ENCODE measurements at regions not wholly inside any gene's neighbourhood (a gene's known extent, or its start where the extent isn't known, plus 50 kb on each side); places are given as distances from the start of the nearest gene placed in this dataset.

GRCh38 chr2:67706082-67706481 is 308.9 kb downstream of the ETAA1 start:
- TF ChIP-seq CTCF (IDR thresholded peaks at IDR 0.05) (no peak), POLR2A (IDR thresholded peaks at IDR 0.05) (no peak)
- no peak overlapping the region for H3K4me3 ChIP-seq (ENCODE audit: low read depth, poor library complexity, severe bottlenecking)
- intact Hi-C loops (cut with DNase I; ENCODE audit: low total_unique reads): no loop called here
- DNase-seq (ENCODE audit: low spot score in 2 of 2): no peak
- 92 to 96% methylated on average over 3 of the region's 3 CpGs for WGBS, 2 donors

- TF ChIP-seq CTCF (IDR thresholded peaks at IDR 0.05) (no peak), POLR2A (IDR thresholded peaks at IDR 0.05) (no peak)
- 87 to 93% methylated on average over 3 of the region's 3 CpGs for WGBS, 2 donors
Observed at GRCh38 chr2:67707896-67708295, 310.8 kb downstream of the ETAA1 start.

GRCh38 chr2:67709835-67710234 is 312.7 kb downstream of the ETAA1 start:
- TF ChIP-seq CTCF (IDR thresholded peaks at IDR 0.05) (no peak), POLR2A (IDR thresholded peaks at IDR 0.05) (no peak)

More at GRCh38 chr2:67707896-67708295, 310.8 kb downstream of the ETAA1 start:
- no peak overlapping the region for H3K4me3 ChIP-seq (ENCODE audit: low read depth, poor library complexity, severe bottlenecking)
- intact Hi-C loops (cut with DNase I; ENCODE audit: low total_unique reads): no loop called here
- no peak for DNase-seq (ENCODE audit: low spot score in 2 of 2)

GRCh38 chr2:67712484-67712883 is 315.4 kb downstream of the ETAA1 start:
- no peak for DNase-seq (ENCODE audit: low spot score in 2 of 2)
- intact Hi-C loops (cut with DNase I; ENCODE audit: low total_unique reads): no loop called here
- H3K4me3 ChIP-seq (ENCODE audit: low read depth, poor library complexity, severe bottlenecking): no peak overlapping the region
- TF ChIP-seq CTCF (IDR thresholded peaks at IDR 0.05): no peak
- no peak for TF ChIP-seq POLR2A (IDR thresholded peaks at IDR 0.05)
- WGBS, 2 donors: 85 to 89% methylated on average over 12 of the region's 12 CpGs

More at GRCh38 chr2:67709835-67710234, 312.7 kb downstream of the ETAA1 start:
- DNase-seq (ENCODE audit: low spot score in 2 of 2): no peak
- no peak overlapping the region for H3K4me3 ChIP-seq (ENCODE audit: low read depth, poor library complexity, severe bottlenecking)
- intact Hi-C loops (cut with DNase I; ENCODE audit: low total_unique reads): no loop called here
- WGBS, 2 donors: 89 to 90% methylated on average over 2 of the region's 2 CpGs

- WGBS, 2 donors: 74 to 80% methylated on average over 3 of the region's 3 CpGs
- intact Hi-C loops (cut with DNase I; ENCODE audit: low total_unique reads): no loop called here
- TF ChIP-seq CTCF (IDR thresholded peaks at IDR 0.05): no peak
- DNase-seq (ENCODE audit: low spot score in 2 of 2): no peak
- H3K4me3 ChIP-seq (ENCODE audit: low read depth, poor library complexity, severe bottlenecking): no peak overlapping the region
Observed at GRCh38 chr2:67713376-67713775, 316.2 kb downstream of the ETAA1 start.

- H3K4me3 ChIP-seq (ENCODE audit: low read depth, poor library complexity, severe bottlenecking): no peak overlapping the region
- no peak for DNase-seq (ENCODE audit: low spot score in 2 of 2)
- TF ChIP-seq POLR2A (IDR thresholded peaks at IDR 0.05): no peak
- TF ChIP-seq CTCF (IDR thresholded peaks at IDR 0.05): no peak
- intact Hi-C loops (cut with DNase I; ENCODE audit: low total_unique reads): no loop called here
- 82 to 83% methylated on average over 1 of the region's 1 CpG for WGBS, 2 donors
Observed at GRCh38 chr2:67716895-67717396, 319.8 kb downstream of the ETAA1 start.

Data from lower leg skin (tissue), 4 donors.